GM12878 (cell line): ENCODE measurements at regions not wholly inside any gene's neighbourhood (a gene's known extent, or its start where the extent isn't known, plus 50 kb on each side); places are given as distances from the start of the nearest gene placed in this dataset.

ENCODE experiments used
- ATAC-seq: fragments of 200-7000 bp; cut with Tn5 transposase; 3 replicates; pipeline ENCODE4 v1.9.1; 2020; ENCODE audit warnings: mild to moderate bottlenecking, moderate library complexity
- BruUV-seq: library from RNA; stranded (reverse); fragments of 400-500 nt; replicated peaks from 2 replicates; lab custom pipeline; 2021; lab: Mats Ljungman, UMichigan
- CTCF ChIA-PET: fragments of 300-600 bp; sonication (Branson Sonifier 250); formaldehyde crosslinking; extraction: SDS; loops from one replicate; lab custom pipeline; 2021; ENCODE audit warnings: inconsistent platforms; lab: Yijun Ruan, JAX
- POLR2A ChIA-PET: fragments of 350-600 bp; formaldehyde crosslinking; extraction: SDS; loops from one replicate; lab custom pipeline; 2021; ENCODE audit warnings: inconsistent platforms; lab: Charles Lee
- RAD21 ChIA-PET: fragments of 300-600 bp; sonication (Branson Sonifier 250); formaldehyde crosslinking; loops from one replicate; lab custom pipeline; 2023; ENCODE audit warnings: antibody characterized with exemption; ENCODE audit not compliant: unreplicated experiment; lab: Charles Lee
- SMC1A ChIA-PET: fragments of 300-600 bp; sonication (Branson Sonifier 250); formaldehyde crosslinking; loops from one replicate; lab custom pipeline; 2023; ENCODE audit not compliant: unreplicated experiment, uncharacterized antibody; lab: Charles Lee
- DNase-seq: peaks from one replicate; pipeline ENCODE4 v3.0.0-alpha.2; 2011; ENCODE audit warnings: low read depth, low spot score
- FAIRE-seq: peaks from 3 replicates; lab custom pipeline; 2011; peaks lifted over from hg19 to GRCh38; lab: Jason Lieb, UNC
- H2AFZ ChIP-seq: 2 replicates; pipeline ENCODE4 v1.6.0; 2011; ENCODE audit warnings: low read depth, low read length, control low read depth; ENCODE audit not compliant: control insufficient read depth
- H3K27ac ChIP-seq: 2 replicates; pipeline ENCODE4 v1.5.1; 2011; ENCODE audit warnings: control low read depth; ENCODE audit not compliant: control insufficient read depth, insufficient read depth
- H3K27me3 ChIP-seq, 2 experiments: replicated peaks in 1 of 2; 2 replicates each; pipeline versions ENCODE4 v1.6.0 to v1.6.1; 2011; ENCODE audit warnings: low read length in 1 of 2; ENCODE audit not compliant: control insufficient read depth in 2 of 2, insufficient read depth in 2 of 2
- H3K36me3 ChIP-seq, 2 experiments: 2 replicates each; pipeline ENCODE4 v1.5.1; 2011; ENCODE audit warnings: low read length in 1 of 2; ENCODE audit not compliant: control insufficient read depth in 2 of 2, insufficient read depth in 2 of 2
- H3K4me1 ChIP-seq: 2 replicates; pipeline ENCODE4 v1.6.1; 2011; ENCODE audit warnings: mild to moderate bottlenecking, low read length, moderate library complexity, mixed read lengths; ENCODE audit not compliant: control insufficient read depth, insufficient read depth
- H3K4me2 ChIP-seq: 2 replicates; pipeline ENCODE4 v1.6.0; 2011; ENCODE audit warnings: control low read depth; ENCODE audit not compliant: control insufficient read depth, insufficient read depth
- H3K4me3 ChIP-seq: fragments of 200-600 bp; sonication (generic); 2 replicates; pipeline ENCODE4 v1.5.1; 2016
- H3K79me2 ChIP-seq: 2 replicates; pipeline ENCODE4 v1.6.0; 2011; ENCODE audit warnings: low read length; ENCODE audit not compliant: control insufficient read depth, insufficient read depth
- H3K9ac ChIP-seq: 2 replicates; pipeline ENCODE4 v1.8.0; 2011; ENCODE audit warnings: low read length, control low read depth, mixed read lengths; ENCODE audit not compliant: control insufficient read depth, insufficient read depth
- H3K9me3 ChIP-seq: replicated peaks from 3 replicates; pipeline ENCODE4 v1.5.1; 2011; ENCODE audit warnings: mild to moderate bottlenecking, low read length; ENCODE audit not compliant: control insufficient read depth, insufficient read depth
- H4K20me1 ChIP-seq: 2 replicates; pipeline ENCODE4 v1.6.0; 2011; ENCODE audit not compliant: control insufficient read depth, insufficient read depth
- BCL11A ChIP-seq: IDR thresholded peaks from 2 replicates; pipeline ENCODE4 v1.6.1; 2011; ENCODE audit warnings: low read depth, low read length
- CEBPB ChIP-seq, 2 experiments: fragments of 150-350 bp in 1 of 2; IDR thresholded peaks; 2 replicates each; pipeline ENCODE4 v1.6.1; 2012 to 2014; ENCODE audit warnings: low read depth in 2 of 2, low read length in 2 of 2, borderline replicate concordance in 1 of 2, inconsistent platforms in 1 of 2
- FOXK2 ChIP-seq: fragments of 450-650 bp; IDR thresholded peaks from 2 replicates; pipeline ENCODE4 v1.6.1; 2017; ENCODE audit warnings: mild to moderate bottlenecking, moderate library complexity
- NR2F1 ChIP-seq: fragments of 450-650 bp; conservative IDR thresholded peaks from 2 replicates; pipeline ENCODE4 v1.6.1; 2017; ENCODE audit warnings: mild to moderate bottlenecking
- NRF1 ChIP-seq: conservative IDR thresholded peaks from 2 replicates; pipeline ENCODE4 v1.6.1; 2011; ENCODE audit warnings: mild to moderate bottlenecking, low read depth, low read length, improper control_type of control experiment
- POU2F2 ChIP-seq: IDR thresholded peaks from 3 replicates; pipeline ENCODE4 v1.6.1; 2011; ENCODE audit warnings: low read depth, mild to moderate bottlenecking, low read length, borderline replicate concordance
- RAD51 ChIP-seq: fragments of 450-650 bp; IDR thresholded peaks from 2 replicates; pipeline ENCODE4 v1.6.1; 2016; ENCODE audit warnings: moderate library complexity, mild to moderate bottlenecking, inconsistent platforms
- RFX5 ChIP-seq: IDR thresholded peaks from 2 replicates; pipeline ENCODE4 v1.6.1; 2011; ENCODE audit warnings: low read depth, low read length, improper control_type of control experiment
- SPI1 ChIP-seq: IDR thresholded peaks from 2 replicates; pipeline ENCODE4 v1.6.1; 2011; ENCODE audit warnings: low read depth, mild to moderate bottlenecking, low read length, moderate library complexity, borderline replicate concordance; ENCODE audit not compliant: insufficient read depth
- SRF ChIP-seq, 2 experiments: IDR thresholded peaks; 2 replicates each; pipeline ENCODE4 v1.6.1; 2011; ENCODE audit warnings: low read depth in 2 of 2, low read length in 2 of 2, mild to moderate bottlenecking in 1 of 2, moderate library complexity in 1 of 2
- SUPT20H ChIP-seq: IDR thresholded peaks from 2 replicates; pipeline ENCODE4 v1.6.1; 2011; ENCODE audit warnings: low read depth, mild to moderate bottlenecking, low read length, moderate library complexity, borderline replicate concordance; ENCODE audit not compliant: control insufficient read depth
- SUZ12 ChIP-seq: fragments of 200-600 bp; sonication (generic); IDR thresholded peaks from one replicate; pipeline ENCODE4 v1.6.1; 2018; ENCODE audit warnings: antibody characterized with exemption, mild to moderate bottlenecking; ENCODE audit not compliant: unreplicated experiment
- TBL1XR1 ChIP-seq: IDR thresholded peaks from 2 replicates; pipeline ENCODE4 v1.6.1; 2012; ENCODE audit warnings: low read depth, low read length, improper control_type of control experiment
- ZNF207 ChIP-seq: fragments of 450-650 bp; IDR thresholded peaks from 2 replicates; pipeline ENCODE4 v1.6.1; 2014; ENCODE audit warnings: antibody characterized with exemption, mild to moderate bottlenecking, borderline replicate concordance
- ZZZ3 ChIP-seq: IDR thresholded peaks from 2 replicates; pipeline ENCODE4 v1.6.1; 2011; ENCODE audit warnings: low read depth; ENCODE audit not compliant: control insufficient read depth, insufficient read length
- WGBS: methylation state at CpG from one replicate; pipeline ENCODE4 v1.1.6; 2016; ENCODE audit warnings: low lambda C conversion rate; ENCODE audit not compliant: insufficient replicate concordance, insufficient coverage; ENCODE audit errors: missing lambda C conversion rate; 5-methylcytosine and 5-hydroxymethylcytosine counted together
- in situ Hi-C: fragments of 300-500 bp; cut with MboI; formaldehyde crosslinking; loops from 9 replicates; pipeline ENCODE4 v1.14.3; 2018; ENCODE audit warnings: mixed read lengths
- intact Hi-C: fragments of 100-400 bp; cut with micrococcal nuclease; formaldehyde crosslinking; loops from one replicate; pipeline ENCODE4 v1.14.2; 2022; ENCODE audit not compliant: unreplicated experiment
- TF ChIP-seq, protein P1 (sequence below): IDR thresholded peaks from 2 replicates; pipeline ENCODE4 v1.6.1; 2011; ENCODE audit warnings: borderline replicate concordance, low read depth, mild to moderate bottlenecking, moderate library complexity, mixed read lengths, low read length; ENCODE audit not compliant: insufficient read depth; ENCODE audit errors: extremely low read length

DNA sequence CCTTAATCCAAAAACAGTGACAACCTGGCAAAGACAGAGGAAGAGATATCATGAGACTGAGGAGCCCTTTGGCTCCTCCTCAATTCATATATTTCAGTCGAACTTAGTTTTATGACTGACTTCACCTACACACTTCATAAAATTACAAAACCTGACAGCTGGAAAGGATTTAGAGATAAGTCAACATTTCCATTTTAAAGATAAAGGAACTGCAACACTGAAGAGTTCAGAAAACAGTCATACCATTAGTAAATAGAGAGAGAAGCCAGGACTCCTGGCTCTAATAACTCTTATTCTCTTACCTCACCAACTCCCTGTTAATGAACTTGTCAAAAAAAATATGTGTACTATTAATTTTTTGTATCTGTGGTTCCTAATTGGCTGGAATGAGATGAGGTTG lies 141.0 kb upstream of the COL1A2 start:
- no peak overlapping the region for H3K9ac ChIP-seq
- FAIRE-seq: no peak
- BruUV-seq: no TSS peak
- ChIA-PET RAD21 (no interaction called here), SMC1A (interaction anchor here (1.3 kb wide), 1 partner anchor 22 kb away, joined by 3 read pairs; no protein-coding TSS in a partner anchor), CTCF (no interaction called here), POLR2A (no interaction called here)
- no peaks in the 10 kb centered on the region for H4K20me1 ChIP-seq
- no peak overlapping the region for H2AFZ ChIP-seq
- peak; percentile 44 for ATAC-seq
- no peak overlapping the region for H3K27ac ChIP-seq
- H3K79me2 ChIP-seq: no peaks in the 10 kb centered on the region
- WGBS: 0% methylated on average over 1 of the region's 1 CpG
- intact Hi-C loops (no loop called here), in situ Hi-C loops (no loop called here)
- H3K27me3 ChIP-seq: no peaks in the 10 kb centered on the region
- DNase-seq: no peak
- no peaks in the 10 kb centered on the region for H3K36me3 ChIP-seq
- no peak for TF ChIP-seq RFX5
- 0 out of 2 replicates have a peak, but pooled peaks have one; percentile 11 for TF ChIP-seq SPI1
- peak; percentile 14; the same call in 1 of the 2 replicates for TF ChIP-seq BCL11A
- TF ChIP-seq, protein P1, sequence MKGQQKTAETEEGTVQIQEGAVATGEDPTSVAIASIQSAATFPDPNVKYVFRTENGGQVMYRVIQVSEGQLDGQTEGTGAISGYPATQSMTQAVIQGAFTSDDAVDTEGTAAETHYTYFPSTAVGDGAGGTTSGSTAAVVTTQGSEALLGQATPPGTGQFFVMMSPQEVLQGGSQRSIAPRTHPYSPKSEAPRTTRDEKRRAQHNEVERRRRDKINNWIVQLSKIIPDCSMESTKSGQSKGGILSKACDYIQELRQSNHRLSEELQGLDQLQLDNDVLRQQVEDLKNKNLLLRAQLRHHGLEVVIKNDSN: no peak
- H3K9me3 ChIP-seq: no peaks in the 10 kb centered on the region
- no peaks in the 10 kb centered on the region for H3K4me1 ChIP-seq
- no peak overlapping the region for H3K4me3 ChIP-seq
- no peak overlapping the region for H3K4me2 ChIP-seq

DNA sequence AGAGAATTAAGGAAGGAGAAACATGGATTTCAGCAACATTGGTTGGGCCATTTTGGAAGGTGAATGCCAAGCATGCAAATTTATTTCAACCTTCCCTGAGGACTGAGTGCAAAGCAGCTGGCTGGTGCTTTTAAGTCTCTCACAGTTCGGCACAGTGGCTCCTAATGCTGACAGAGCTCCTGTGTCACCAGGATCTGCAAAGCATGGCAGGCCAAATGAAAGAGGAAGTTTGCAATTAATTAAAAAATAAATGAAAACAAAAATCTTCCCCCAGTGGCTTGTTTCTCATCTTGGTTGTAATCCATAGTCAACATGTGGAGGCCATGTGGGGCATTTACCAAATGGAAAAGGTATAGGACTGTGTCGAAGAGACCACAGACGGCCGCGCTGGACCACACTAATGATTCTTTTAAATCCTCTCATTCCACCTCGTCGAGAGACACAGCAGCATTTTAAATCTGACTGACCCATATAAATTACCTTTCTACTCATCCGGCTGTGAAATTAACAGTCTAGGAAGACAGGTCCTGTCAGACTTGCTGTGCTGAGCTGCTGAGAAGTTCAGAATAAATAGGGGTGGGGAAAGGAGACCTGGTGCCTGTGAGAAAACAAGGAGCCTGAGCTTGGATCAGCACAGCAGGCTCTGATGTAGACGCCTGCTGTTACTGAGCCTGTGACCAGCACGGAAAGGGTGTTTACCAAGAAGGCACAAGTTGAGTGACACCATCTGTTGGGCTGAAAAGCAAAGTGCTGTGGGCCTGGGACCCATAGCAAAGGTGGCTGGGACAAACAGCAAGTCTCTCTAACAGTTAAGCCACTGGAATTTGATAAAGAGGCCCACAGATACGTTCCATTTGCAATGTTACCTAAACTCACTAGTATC lies 136.0 kb upstream of the COL1A2 start:
- intact Hi-C loops: no loop called here
- H3K79me2 ChIP-seq: no peaks in the 10 kb centered on the region
- no peak overlapping the region for H2AFZ ChIP-seq
- no peak overlapping the region for H3K27ac ChIP-seq
- POLR2A ChIA-PET: no interaction called here
- no peaks in the 10 kb centered on the region; a peak in 1 of 4 replicates for H3K27me3 ChIP-seq
- H3K4me3 ChIP-seq: no peak overlapping the region
- WGBS: 54% methylated on average over 11 of the region's 11 CpGs
- H3K4me2 ChIP-seq: no peak overlapping the region
- CTCF ChIA-PET: interaction anchor here (1.2 to 1.5 kb wide), 2 partner anchors 17 to 36 kb away, joined by 3 to 4 read pairs; no protein-coding TSS in a partner anchor
- no peaks in the 10 kb centered on the region for H4K20me1 ChIP-seq
- SMC1A ChIA-PET: interaction anchor here (0.7 to 1.3 kb wide), 4 partner anchors 9 to 31 kb away, joined by 3 to 4 read pairs (median 4); no protein-coding TSS in a partner anchor
- no peaks in the 10 kb centered on the region for H3K4me1 ChIP-seq
- no peaks in the 10 kb centered on the region for H3K9me3 ChIP-seq
- DNase-seq: no peak
- no peak overlapping the region for H3K9ac ChIP-seq
- peak; percentile 28; the same call in 2 of the 3 replicates for ATAC-seq
- H3K36me3 ChIP-seq: no peaks in the 10 kb centered on the region
- in situ Hi-C loops: no loop called here
- no peak for FAIRE-seq
- RAD21 ChIA-PET: no interaction called here
- no TSS peak for BruUV-seq
- TF ChIP-seq POU2F2: no peak
- no peak for TF ChIP-seq SUZ12
- TF ChIP-seq ZZZ3: no peak
- no peak for TF ChIP-seq NRF1
- no peak for TF ChIP-seq TBL1XR1
- TF ChIP-seq FOXK2: no peak
- no peak for TF ChIP-seq RAD51
- no peak for TF ChIP-seq SRF (IDR thresholded peaks at IDR 0.05; ENCODE audit: low read depth in 2 of 2, low read length in 2 of 2)
- no peak for TF ChIP-seq CEBPB (IDR thresholded peaks at IDR 0.05; ENCODE audit: borderline replicate concordance in 1 of 2, low read depth in 2 of 2, low read length in 2 of 2)
- no peak for TF ChIP-seq ZNF207
- TF ChIP-seq NR2F1: no peak
- TF ChIP-seq SUPT20H: no peak
